ENCODE measurements at regions not wholly inside any gene's neighbourhood (a gene's known extent, or its start where the extent isn't known, plus 50 kb on each side); places are given as distances from the start of the nearest gene placed in this dataset.

- intact Hi-C loops (cut with DNase I, micrococcal nuclease), result no loop called here
- Histone ChIP-seq H3K36me3 (ENCODE audit: low read depth) (no peaks in the 10 kb centered on the region), H3K9me3 (no peaks in the 10 kb centered on the region), H3K4me3 (no peak overlapping the region), H3K4me1 (ENCODE audit: low read depth) (no peaks in the 10 kb centered on the region)
- TF ChIP-seq, protein P1, sequence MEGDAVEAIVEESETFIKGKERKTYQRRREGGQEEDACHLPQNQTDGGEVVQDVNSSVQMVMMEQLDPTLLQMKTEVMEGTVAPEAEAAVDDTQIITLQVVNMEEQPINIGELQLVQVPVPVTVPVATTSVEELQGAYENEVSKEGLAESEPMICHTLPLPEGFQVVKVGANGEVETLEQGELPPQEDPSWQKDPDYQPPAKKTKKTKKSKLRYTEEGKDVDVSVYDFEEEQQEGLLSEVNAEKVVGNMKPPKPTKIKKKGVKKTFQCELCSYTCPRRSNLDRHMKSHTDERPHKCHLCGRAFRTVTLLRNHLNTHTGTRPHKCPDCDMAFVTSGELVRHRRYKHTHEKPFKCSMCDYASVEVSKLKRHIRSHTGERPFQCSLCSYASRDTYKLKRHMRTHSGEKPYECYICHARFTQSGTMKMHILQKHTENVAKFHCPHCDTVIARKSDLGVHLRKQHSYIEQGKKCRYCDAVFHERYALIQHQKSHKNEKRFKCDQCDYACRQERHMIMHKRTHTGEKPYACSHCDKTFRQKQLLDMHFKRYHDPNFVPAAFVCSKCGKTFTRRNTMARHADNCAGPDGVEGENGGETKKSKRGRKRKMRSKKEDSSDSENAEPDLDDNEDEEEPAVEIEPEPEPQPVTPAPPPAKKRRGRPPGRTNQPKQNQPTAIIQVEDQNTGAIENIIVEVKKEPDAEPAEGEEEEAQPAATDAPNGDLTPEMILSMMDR (IDR thresholded peaks at IDR 0.05), result no peak
- DNase-seq (no peak), ATAC-seq (no peak)
Observed at GRCh38 chr1:47510282-47510811, 72.5 kb downstream of the FOXD2 start.

- TF ChIP-seq, protein P1 (IDR thresholded peaks at IDR 0.05), result no peak
- ATAC-seq (no peak), DNase-seq (no peak)
- H3K9me3 ChIP-seq, result no peaks in the 10 kb centered on the region
- H3K4me1 ChIP-seq (ENCODE audit: low read depth), result no peaks in the 10 kb centered on the region
- intact Hi-C loops (cut with DNase I, micrococcal nuclease), result no loop called here
- no peaks in the 10 kb centered on the region for H3K36me3 ChIP-seq (ENCODE audit: low read depth)
- no peak overlapping the region for H3K4me3 ChIP-seq
Observed at GRCh38 chr1:47511825-47512224, 74.0 kb downstream of the FOXD2 start.

DNA sequence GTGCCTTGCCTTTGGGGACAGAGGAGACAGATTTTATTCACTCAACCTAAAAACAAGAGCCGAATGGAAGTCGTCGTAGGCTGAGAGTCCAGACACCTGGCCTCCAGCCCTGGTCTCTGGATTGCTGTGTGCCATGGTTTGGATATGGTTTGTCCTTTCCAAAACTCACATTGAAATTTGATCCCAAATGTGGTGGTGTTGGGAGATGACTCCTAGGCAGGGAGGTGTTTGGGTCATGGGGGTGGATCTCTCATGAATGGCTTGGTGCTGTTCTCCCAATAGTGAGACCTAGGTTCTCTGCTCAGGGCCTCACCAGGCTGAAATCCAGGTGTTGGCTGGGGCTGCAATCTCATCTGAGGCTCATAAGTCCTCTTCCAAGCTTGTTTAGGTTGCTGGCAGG is 75.5 kb downstream of the FOXD2 start:
- H3K9me3 ChIP-seq, result no peaks in the 10 kb centered on the region
- no peak overlapping the region for H3K4me3 ChIP-seq
- intact Hi-C loops (cut with DNase I, micrococcal nuclease), result no loop called here
- TF ChIP-seq, protein P1 (IDR thresholded peaks at IDR 0.05), result no peak
- DNase-seq (no peak), ATAC-seq (no peak)
- no peaks in the 10 kb centered on the region for H3K4me1 ChIP-seq (ENCODE audit: low read depth)
- no peaks in the 10 kb centered on the region for H3K36me3 ChIP-seq (ENCODE audit: low read depth)

DNA sequence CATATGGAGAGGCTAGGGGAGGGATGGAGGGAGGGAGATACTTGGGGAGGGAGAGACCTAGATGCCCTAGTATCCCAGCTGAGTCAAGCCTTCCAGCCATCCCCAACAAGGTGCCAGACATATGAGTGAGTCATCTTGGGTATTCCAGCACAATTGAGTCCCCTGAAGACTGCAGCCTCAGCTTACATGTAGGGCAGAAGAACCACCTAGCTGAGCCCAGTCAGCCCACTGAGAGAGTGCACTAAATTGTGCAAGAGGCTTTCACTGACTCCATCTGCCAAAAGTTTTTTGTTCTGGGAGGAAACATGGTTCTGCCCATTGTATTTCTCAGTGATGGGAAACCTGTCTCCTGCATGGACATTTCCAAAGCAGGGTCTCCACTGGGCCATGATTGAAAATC is 76.4 kb downstream of the FOXD2 start:
- Histone ChIP-seq H3K36me3 (ENCODE audit: low read depth) (no peaks in the 10 kb centered on the region), H3K4me3 (no peak overlapping the region), H3K9me3 (no peaks in the 10 kb centered on the region), H3K4me1 (ENCODE audit: low read depth) (no peaks in the 10 kb centered on the region)
- DNase-seq (no peak), ATAC-seq (no peak)
- intact Hi-C loops (cut with DNase I, micrococcal nuclease), result no loop called here
- TF ChIP-seq, protein P1 (IDR thresholded peaks at IDR 0.05), result no peak

DNA sequence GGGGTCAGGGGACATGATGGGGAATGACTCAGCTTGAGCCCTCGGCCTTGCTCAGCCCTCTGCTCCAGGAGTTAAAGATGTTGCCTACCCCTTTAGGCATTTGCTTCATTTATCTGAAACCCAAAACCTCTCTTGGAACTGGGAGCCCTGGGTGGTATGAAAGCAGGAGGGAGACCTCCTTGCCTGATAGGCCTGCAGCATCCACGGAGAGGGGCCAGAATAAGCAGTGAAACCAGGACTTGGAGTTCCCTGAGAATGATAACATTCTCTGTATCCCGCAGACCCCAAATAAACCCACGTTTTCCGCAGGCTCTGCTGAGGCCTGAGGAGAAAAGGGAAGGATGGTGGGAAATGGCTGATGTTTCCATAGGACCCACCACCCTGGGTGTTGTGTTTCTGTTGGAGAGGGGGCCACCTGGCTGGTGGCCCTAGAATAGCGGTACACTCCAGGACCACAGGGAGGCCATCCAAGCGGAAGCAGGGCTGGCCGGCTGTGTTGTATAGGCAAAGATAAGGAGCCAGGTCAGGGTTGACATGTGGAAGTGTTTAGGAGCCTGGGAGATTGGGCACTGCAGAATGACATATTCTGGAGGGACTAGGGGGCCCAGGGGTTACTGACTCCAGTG is 77.4 kb downstream of the FOXD2 start:
- TF ChIP-seq, protein P1 (IDR thresholded peaks at IDR 0.05), result no peak
- ATAC-seq (no peak), DNase-seq (no peak)
- Histone ChIP-seq H3K4me3 (no peak overlapping the region), H3K9me3 (no peaks in the 10 kb centered on the region), H3K36me3 (ENCODE audit: low read depth) (no peaks in the 10 kb centered on the region), H3K4me1 (ENCODE audit: low read depth) (no peaks in the 10 kb centered on the region)
- intact Hi-C loops (cut with DNase I, micrococcal nuclease), result no loop called here

DNA sequence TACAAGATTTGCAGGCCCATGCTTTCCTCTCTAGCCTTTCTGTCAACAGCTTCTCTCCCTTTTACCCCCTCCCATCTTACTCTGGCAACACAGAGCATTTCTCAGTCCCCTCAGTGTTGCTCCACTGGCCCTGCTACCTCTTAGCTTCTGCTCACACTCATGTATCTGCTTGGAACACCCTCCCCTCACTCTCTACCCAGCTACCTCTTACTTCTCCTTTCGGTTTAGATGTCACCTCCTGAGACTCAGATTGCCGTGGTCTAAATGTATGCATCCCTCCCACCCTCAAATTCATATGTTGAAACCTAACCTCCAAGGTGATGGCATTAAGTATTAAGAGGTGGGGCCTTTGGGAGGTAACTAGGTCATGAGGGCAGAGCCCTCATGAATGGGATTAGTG is 80.1 kb downstream of the FOXD2 start:
- TF ChIP-seq, protein P1 (IDR thresholded peaks at IDR 0.05), result no peak

More for the DNA sequence above, 80.1 kb downstream of the FOXD2 start:
- intact Hi-C loops (cut with DNase I, micrococcal nuclease), result no loop called here
- ATAC-seq (no peak), DNase-seq (no peak)
- Histone ChIP-seq H3K4me3 (no peak overlapping the region), H3K36me3 (ENCODE audit: low read depth) (no peaks in the 10 kb centered on the region), H3K9me3 (no peaks in the 10 kb centered on the region), H3K4me1 (ENCODE audit: low read depth) (no peaks in the 10 kb centered on the region)

Measured in mucosa of descending colon (tissue), 3 donors.